ENCODE measurements at regions not wholly inside any gene's neighbourhood (a gene's known extent, or its start where the extent isn't known, plus 50 kb on each side); places are given as distances from the start of the nearest gene placed in this dataset.

DNA sequence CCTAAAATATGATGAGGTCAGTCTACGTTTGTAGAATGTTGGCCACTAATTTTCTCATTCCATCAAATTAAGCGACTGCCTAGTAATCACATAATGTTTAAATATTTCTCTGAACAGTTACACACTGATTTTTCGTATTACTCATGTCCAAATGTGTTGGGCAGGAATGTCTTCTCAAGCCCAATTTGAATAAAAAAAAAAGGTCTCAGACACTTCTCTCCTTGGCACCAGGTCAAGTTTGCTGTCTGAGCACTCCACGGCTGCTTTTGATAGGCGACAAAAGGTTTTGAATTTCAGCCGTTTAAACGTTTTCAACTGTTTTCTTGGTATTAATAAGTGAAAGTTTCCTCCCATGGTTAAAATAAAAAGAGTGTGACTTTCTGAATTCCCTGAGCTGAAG lies 542.1 kb downstream of the IRX1 start:
- no peak for DNase-seq

DNA sequence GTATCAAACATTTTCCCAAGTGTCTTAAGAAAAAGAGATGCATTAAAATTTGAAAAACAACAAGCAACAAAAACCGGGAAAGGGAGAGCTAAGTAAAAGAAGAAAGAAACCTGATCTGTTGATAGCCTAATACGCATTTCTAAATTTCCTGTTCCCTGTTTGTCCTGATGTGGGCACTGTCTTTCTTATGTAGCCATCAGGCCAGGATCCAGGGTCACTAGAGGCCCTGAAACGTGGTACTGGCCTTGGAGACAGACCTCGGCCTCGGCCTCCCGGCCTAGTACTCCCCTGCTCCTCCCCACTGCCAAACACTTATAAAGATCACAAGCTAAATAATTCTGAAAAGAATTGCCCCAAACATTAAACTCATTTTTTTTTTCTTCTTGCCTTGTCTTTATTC lies 547.2 kb downstream of the IRX1 start:
- no peak for DNase-seq

DNA sequence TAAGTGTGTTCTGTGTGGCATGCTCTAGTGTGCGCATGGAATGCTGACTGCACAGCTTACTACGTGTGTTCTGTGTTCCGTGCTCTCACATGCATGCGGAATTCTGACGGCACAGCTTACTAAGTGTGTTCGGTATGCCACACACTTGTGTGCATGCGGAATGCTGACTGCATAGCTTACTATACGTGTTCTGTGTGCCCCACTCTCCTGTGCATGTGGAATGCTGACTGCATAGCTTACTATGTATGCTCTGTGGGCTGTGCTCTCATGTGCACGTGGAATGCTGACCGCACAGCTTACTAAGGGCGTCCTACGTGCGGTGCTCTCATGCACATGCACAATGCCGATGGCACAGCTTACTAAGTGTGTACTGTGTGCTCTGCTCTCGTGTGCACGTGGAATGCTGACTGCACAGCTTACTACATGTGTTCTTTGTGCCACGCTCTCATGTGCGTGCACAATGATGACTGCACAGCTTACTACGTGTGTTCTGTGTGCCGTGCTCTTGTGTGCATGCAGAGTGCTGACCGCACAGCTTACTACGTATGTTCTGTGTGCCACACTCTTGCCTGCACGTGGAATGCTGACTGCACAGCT lies 548.9 kb downstream of the IRX1 start:
- DNase-seq: no peak

DNA sequence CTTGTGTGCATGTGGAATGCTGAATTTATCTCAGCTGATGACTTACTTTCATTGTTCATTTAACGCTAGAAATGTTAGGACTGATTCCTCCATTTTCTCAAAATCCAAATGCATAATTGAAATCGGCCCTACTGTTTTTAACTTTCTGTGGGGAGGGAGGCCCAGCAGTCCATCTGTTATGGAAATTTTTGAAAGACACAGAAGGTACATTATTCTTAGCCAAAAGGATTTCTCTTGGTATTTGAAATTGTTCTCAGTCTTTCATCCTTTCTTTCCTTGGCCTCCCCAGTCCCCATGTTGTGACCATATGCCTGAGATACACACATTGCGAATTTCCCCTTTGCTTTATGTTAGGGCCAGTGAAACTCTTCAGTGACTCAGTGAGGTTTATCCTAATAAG lies 549.9 kb downstream of the IRX1 start:
- no peak for DNase-seq

DNA sequence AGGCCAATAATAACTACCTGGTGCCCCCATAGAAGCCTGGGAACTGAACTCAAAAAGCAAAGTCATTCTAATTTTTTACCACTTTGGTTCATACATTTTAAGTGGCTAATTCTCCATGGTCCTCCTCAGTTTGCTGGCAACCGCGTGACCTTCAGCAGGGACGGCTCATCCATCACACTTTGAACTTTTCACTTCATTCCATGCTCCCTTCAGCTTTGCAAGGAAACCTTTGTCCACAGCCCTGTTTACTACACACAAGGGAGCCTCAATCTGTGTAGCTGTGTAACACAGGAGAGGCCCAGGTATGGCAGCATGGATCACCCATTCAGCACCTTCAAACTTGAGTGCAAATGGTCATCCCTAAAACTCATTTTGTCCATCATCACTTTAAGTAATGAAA lies 552.4 kb downstream of the IRX1 start:
- DNase-seq: no peak

DNA sequence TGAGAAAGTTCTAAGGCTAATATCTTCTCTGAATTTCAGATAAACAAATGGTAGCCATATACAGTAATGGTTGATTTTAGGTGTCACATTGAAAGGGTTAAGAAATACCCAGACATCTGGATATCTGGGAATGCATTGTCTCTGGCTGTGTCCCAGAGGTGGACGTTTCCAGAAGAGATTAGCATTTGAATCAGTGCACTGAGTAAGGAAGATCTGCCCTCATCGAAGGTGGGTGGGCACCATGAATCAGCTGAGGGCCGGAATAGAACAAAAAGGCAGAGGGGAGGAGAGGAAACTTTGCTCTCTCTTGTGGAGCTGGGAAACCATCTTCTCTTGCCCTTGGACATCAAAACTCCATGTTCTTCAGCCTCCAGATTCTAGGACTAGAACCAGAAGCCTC lies 554.4 kb downstream of the IRX1 start:
- DNase-seq: no peak

DNA sequence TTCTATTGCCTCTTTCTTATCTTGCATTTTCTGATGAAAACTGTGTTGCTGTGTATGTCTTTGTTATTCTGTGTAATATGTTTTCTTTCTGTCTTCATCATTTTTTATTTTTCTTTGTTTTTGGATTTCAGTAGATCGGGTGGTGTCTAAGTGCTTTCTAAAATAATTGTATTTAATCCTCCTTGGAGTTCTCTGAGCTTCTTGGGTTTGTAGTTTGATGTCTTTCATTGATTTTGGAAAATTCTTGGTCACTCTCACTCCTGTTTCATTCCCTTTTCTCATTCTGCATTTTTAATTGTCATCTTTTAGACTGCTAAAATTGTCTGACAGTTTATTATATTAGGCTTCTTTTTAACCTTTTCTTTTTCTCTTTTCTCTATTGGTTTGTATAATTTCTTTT lies 560.5 kb downstream of the IRX1 start:
- no peak for DNase-seq

DNA sequence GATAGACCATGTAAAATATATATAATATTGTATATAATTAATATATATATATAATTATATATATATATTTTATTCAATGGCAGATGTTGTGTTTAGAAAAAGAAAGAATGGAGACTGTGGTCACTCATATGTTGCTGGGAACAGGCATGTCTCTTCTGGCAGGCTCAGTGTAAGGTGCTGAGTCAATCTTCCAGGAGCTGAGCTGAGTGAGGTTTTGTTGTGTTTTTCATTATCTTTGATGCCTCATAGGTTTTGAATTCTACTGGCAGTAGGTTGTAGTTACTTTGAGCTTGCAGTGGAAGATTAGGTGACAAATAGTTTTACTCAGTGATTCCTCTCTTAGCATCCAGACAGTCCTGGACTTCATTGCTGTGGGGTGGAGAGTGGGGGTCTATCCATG lies 561.3 kb downstream of the IRX1 start:
- DNase-seq: no peak

DNA sequence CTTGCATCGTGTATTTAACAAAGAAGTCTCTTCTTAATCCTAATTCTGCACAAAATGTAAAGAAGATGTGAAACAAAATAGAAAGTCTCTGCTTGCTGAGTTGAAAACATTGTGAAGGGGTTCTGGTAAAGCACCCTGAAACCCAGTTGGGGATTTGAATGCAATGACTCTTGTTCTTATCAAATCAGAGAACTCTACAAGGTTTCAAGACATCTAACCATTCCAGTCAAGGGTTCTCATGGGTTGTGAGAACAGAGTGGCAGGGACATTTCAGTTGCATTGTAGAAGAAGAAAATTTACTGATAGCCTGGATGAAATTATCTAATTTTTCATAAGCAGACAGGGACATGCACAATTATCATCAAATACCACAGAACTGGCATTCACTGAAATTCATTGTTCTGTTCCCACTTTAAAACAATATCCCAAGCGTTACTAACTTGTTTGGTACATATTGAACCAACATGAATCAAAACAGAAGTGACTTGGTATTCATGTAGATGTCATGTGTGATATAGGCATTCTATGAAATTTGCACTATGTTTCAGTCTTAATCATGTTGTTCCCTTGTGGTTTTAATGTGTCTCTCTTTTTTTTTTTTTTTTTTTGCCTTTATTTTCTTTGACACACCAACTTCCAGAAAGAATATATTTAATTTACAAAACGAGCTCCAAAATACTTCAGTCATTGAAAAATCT lies 563.3 kb downstream of the IRX1 start:
- DNase-seq: no peak

DNA sequence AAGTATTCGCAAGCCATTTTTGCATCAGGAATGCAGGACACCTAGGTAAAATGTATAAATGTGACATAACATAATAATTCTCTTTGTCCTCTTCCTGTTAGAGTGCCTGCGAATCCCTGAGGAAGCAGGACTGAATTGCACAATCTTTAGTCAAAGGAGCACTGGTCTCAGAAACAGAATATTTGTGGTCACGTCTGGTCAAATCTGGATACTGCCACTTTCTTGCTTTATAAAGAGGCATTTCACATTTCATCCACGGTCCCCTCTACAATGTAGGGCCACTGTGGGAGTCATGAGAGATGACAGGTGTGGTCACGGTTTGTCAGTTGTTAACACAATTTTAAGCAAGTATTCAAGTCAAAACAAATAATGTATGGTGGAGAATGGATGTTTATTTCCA lies 564.0 kb downstream of the IRX1 start:
- DNase-seq: no peak

DNA sequence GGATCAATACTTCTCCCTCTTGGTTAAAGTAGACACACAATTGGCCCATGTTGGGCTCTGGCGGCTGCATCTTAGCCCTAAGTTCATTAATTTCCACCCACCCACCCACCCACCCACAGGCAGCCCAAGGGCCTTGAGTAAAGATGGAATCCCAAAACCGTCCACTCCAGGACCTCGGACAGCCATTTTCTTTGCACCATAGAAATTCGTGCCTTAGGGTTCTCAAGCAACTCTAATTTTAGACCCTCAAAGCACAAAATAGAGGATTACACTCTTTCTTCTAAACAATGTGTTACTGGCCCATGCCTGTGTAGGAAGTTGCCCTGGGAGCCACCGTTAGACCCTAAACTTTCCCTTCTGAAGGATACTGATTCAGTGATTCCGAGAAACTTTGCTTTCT lies 568.5 kb downstream of the IRX1 start:
- no peak for DNase-seq

DNA sequence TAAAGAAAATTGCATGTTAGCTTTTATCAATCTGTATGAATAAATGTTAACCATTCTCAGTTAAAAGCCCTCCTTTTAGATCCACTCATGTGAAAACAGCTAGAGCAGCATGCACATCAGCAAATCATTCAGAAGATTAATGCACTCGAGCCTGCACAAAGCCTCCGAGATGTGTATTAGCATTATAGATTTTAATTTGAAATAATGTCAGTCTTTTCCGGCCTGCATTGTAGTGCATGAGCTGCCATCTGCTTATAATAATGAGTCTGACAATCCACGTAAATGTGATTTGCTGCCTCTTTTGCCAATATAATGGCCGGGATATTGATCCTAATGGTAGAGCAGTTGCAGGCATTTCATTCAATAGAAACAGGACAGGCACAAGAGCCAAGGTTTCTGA lies 585.1 kb downstream of the IRX1 start:
- DNase-seq: no peak

DNA sequence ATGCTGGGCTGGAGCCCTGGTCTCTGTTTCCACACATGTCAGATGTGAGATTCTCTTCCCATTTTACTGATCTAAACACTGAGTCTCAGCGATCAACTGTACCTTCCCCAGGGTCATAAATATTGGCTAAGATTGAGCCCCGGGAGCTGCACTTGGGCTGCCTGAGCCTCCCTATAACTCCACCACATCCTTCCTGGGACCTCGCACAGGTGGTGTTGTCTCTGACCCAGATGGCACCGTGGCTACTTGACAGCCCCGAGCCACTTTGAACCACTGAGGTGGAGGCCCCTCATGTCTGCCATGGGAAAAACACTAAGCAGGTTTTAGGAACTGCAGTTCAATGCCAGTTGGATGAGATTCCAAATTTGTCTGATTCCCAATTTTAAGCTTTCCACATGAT lies 586.5 kb downstream of the IRX1 start:
- DNase-seq: no peak

DNA sequence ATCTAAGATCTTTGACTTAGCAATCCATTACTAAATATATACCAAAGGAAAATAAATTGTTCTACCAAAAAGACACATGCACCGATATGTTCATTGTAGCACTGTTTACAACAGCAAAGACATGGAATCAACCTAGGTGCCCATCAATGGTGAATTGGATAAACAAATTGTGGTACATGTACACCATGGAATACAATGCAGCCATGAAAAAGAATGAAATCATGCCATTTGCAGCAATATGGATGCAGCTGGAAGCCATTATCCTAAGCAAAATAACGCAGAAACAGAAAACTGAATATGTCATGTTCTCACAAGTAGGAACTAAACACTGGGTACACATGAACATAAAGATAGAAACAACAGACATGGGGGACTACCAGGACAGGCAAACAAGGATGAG lies 589.5 kb downstream of the IRX1 start:
- DNase-seq: no peak

DNA sequence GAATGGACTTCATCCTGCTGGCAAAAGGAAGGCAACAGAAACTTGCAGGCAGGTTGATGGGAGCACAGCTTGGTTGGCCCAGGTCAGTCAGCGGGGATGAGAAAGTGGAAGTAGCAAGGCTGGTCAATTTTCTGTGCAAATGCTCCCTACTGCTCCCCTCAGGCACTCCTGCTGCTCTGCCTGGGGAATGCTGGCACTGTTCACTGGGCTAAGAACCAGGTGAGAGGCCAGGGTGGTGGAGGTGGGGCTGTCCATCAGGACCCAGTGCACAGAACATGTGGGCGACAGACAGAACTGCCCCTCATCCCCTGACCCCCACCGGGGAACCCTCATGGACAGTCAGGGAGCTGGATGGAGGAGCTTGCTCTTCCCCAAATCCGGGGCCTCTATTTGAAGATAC lies 593.1 kb downstream of the IRX1 start:
- DNase-seq: no peak

DNA sequence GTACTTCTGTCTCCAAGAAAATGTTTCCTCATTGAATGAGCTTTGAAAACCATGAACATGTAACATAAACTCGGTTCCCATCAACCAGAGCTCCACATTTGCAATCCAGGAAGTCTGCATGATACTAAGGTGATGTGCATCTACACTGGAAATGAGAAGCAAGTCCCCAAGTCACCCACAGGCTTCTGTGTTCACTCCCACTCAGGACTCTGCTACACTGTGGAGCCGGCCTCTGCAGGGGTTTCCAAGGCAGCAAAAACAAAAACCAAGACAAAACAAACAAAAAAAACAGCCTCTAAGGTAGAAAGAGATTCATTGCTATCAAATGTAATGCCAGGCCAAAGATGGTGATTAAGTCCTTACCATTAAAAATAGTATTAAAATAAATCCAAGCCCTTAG lies 593.7 kb downstream of the IRX1 start:
- no peak for DNase-seq

DNA sequence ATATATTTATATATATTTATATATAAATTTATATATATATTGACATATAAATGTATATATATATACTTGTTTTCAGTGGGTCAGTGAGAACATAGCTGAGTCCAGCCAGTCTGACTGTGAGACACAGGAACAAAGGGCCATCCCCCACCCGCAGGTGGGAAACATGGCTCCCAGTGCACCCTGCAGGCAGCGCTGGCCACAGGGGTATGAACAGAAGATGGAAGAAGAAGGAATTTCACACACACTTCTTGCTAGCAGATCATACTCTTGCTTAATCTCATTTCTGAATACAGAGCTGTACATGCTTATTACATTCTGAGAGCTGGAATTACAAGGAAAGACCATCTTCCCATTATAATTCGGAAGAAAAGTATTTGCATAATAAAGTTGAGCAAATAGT lies 595.4 kb downstream of the IRX1 start:
- DNase-seq: no peak

DNA sequence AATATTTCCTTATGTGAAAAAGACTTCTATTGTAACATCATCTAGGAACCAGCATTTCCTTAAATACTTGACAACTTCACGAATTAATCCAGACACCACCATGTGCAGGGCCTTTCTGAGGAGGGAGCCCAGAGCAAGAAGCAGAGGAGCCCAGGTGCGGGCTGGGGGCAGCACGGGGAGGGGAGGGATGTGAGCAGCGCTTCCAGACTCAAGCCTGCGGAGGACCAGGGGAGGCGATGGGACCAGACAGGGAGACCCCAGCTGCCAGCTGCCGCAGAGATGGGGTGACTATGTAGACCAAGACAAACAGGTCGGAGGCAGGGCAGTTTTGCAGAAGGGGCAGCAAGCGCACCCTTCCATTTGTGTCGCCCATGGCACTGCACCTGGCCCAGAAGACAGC lies 596.1 kb downstream of the IRX1 start:
- no peak for DNase-seq

DNA sequence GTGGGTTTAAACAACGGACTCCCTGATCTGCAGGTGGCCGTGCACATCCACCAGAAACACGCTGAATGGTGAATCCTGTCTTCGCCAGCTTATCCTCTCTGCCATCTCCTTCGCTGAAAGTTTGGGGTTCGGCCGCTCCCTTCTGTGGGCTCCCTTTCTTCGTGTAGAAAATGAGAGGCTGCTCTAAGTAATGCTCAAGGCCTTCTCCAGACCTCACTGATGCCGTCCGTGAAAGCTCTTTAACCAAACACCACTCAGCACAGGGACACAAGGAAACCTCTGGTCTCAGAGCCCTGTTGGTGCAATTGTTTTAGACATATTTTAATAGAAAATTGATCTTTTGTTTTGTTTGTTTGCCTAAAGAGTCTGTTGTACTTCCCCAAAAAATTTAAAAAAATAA lies 596.5 kb downstream of the IRX1 start:
- DNase-seq: no peak

DNA sequence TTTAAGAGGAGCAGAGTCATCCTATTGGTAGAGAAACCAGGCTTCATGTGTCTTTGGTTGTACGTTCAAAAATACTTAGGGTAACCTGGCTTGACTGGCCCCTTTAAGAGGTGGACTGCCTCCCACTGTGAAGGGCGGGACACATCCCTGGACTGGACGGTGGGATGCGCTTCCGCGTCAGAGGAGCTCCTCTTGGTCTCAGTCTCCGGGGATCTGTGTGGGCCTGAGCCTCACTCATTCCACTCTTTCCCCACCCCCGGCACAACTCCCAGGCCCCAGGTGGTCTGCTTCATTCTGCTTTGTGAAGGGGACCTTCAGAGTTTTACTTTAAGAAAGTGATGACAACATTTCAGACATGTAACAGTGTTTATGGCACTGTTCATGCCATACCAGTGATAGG lies 601.1 kb downstream of the IRX1 start:
- DNase-seq: no peak

DNA sequence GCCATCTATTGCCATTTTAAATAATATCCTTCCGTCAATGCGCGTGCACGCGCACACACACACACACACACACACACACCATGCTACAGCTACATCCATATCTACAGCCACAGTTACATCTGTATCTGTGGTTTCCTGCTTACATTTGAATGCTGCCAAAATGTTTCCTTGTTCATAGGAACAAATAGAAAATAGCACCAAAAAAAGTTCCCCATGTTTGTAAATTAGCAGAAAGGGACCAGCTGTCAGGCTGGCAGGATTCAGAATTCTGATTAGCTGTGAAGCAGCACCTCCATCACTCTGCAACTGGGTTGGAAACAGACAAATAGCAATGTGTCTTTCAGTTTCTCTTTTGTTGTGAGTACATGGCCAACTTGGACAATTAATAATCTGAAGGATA lies 601.5 kb downstream of the IRX1 start:
- no peak for DNase-seq

DNA sequence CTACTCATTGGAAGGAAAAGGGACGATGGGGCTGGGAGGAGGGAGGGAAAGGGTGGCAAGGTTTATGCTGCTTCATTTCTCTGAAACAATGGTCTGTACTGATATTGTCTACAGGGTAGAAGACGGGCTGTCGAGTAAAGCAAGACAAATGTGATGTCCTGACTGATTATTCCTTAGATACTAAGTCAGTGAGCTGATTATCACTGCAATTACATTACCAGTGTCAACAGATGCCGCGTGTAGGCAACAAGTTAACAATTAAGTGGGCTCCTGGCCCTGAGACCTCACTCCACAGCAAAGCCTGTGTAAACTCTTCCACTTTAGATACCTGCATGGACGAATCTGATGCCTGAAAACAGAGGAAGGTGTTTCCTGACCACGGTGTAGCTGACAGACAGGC lies 602.8 kb downstream of the IRX1 start:
- no peak for DNase-seq

DNA sequence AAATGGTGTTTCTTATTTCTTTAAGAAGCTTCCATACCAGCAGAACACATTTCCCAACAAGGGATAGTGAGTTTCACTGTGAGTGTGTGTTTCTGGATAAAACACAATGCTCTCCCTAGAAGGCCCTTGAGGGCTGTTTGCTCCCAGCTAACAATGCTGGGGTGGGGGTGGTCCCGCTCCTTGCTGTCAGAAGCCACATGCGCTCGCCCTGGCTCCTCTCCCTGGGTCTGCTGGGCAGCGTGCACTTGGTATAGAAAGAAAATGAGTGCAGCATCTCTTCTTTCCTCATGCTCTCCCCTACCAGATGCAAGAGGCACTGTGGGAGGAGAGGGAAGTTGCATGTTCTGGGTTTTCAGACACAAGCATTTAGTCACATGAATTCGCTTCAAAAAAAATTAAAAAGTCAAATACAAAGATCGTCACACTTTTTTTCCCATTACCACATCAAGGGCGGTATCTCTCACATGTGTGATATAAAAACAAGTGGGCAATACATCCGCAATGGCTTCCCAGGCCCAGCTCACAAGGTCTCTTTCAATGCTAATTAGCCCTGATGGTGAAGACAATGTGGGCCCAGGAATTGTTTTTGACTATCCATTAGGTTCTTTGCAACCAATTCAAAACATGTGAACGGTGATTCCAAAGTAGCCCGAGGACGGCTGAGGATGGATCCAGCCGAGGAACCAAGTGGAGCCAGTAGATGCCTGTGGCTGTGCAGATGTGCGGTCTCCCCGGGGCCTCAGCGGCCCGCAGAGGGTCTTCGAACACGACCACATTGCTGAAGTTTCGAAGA lies 603.6 kb downstream of the IRX1 start:
- no peak for DNase-seq

DNA sequence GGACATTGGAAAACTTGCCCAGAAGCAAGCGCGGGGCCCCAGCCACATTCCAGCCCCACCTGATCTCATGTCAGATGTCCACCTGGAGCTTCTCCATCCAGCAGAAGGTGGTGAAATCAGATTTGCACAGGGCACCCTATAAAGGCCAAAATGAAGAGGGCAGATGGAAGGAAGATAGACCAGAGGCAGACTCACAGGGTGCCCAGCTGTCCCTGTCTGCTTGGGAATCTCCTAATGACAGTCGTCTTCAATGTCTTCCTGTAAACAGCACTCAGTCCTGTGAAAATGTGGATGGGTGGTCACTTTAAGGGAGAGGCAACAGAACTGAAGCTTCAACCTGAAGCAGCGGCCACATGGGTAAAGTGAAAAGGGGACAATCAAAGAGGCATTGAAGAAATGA lies 607.5 kb downstream of the IRX1 start:
- no peak for DNase-seq
